Neuronal stem cell (in vitro differentiated cells): ENCODE measurements at regions not wholly inside any gene's neighbourhood (a gene's known extent, or its start where the extent isn't known, plus 50 kb on each side); places are given as distances from the start of the nearest gene placed in this dataset.

ENCODE experiments used
- DNase-seq: peaks from one replicate; pipeline ENCODE4 v3.0.0-alpha.2; 2013; ENCODE audit warnings: low spot score
- H2AFZ ChIP-seq: one replicate; pipeline ENCODE4 v1.6.1; 2013; ENCODE audit warnings: mild to moderate bottlenecking, low read length, inconsistent platforms
- H2AK5ac ChIP-seq: 2 replicates; pipeline ENCODE4 v1.6.1; 2013; ENCODE audit warnings: low read depth, mild to moderate bottlenecking, inconsistent platforms, low read length, moderate library complexity, mixed read lengths
- H2BK120ac ChIP-seq: 2 replicates; pipeline ENCODE4 v1.6.1; 2013; ENCODE audit warnings: low read depth, mild to moderate bottlenecking, inconsistent platforms, low read length, moderate library complexity, mixed read lengths
- H2BK12ac ChIP-seq: one replicate; pipeline ENCODE4 v1.6.1; 2013; ENCODE audit warnings: low read length, inconsistent platforms
- H2BK15ac ChIP-seq: 2 replicates; pipeline ENCODE4 v1.6.1; 2013; ENCODE audit warnings: mild to moderate bottlenecking, low read length, inconsistent platforms, mixed read lengths
- H2BK5ac ChIP-seq: one replicate; pipeline ENCODE4 v1.6.1; 2013; ENCODE audit warnings: inconsistent platforms, mild to moderate bottlenecking, low read length, moderate library complexity
- H3K14ac ChIP-seq: one replicate; pipeline ENCODE4 v1.6.1; 2013; ENCODE audit warnings: low read length, inconsistent platforms
- H3K18ac ChIP-seq: 2 replicates; pipeline ENCODE4 v1.6.1; 2013; ENCODE audit warnings: low read length, inconsistent platforms
- H3K23ac ChIP-seq: 2 replicates; pipeline ENCODE4 v1.6.1; 2013; ENCODE audit warnings: low read depth, mild to moderate bottlenecking, mixed read lengths, low read length, inconsistent platforms; ENCODE audit not compliant: poor library complexity
- H3K27ac ChIP-seq: replicated peaks from 3 replicates; pipeline ENCODE4 v1.5.1; 2013; ENCODE audit warnings: low read length, inconsistent platforms
- H3K27me3 ChIP-seq, 3 experiments: 2 replicates each; pipeline ENCODE4 v1.6.1; 2013; ENCODE audit warnings: low read length in 3 of 3, mild to moderate bottlenecking in 2 of 3, inconsistent platforms in 1 of 3, low read depth in 1 of 3, mixed read lengths in 1 of 3, moderate library complexity in 1 of 3; ENCODE audit not compliant: control insufficient read depth in 3 of 3, insufficient read depth in 3 of 3
- H3K36me3 ChIP-seq, 2 donors: replicated peaks in 1 of 2; 2 replicates each; pipeline ENCODE4 v1.6.1; 2013; ENCODE audit warnings: low read length in 2 of 2; ENCODE audit not compliant: control insufficient read depth in 2 of 2, insufficient read depth in 2 of 2
- H3K4ac ChIP-seq: 2 replicates; pipeline ENCODE4 v1.6.1; 2013; ENCODE audit warnings: inconsistent platforms, mild to moderate bottlenecking, low read length, moderate library complexity
- H3K4me1 ChIP-seq, 2 donors: 1 replicate in 1 of 2; 2 replicates in 1 of 2; pipeline ENCODE4 v1.6.1; 2013; ENCODE audit warnings: low read length in 2 of 2, low read depth in 1 of 2; ENCODE audit not compliant: control insufficient read depth in 2 of 2, insufficient read depth in 1 of 2
- H3K4me2 ChIP-seq: one replicate; pipeline ENCODE4 v1.6.1; 2013; ENCODE audit warnings: mild to moderate bottlenecking, low read length, inconsistent platforms; ENCODE audit not compliant: insufficient read depth, poor library complexity, severe bottlenecking
- H3K4me3 ChIP-seq, 2 donors: 2 replicates each; pipeline ENCODE4 v1.5.1; 2013; ENCODE audit warnings: low read length in 2 of 2, mild to moderate bottlenecking in 2 of 2, inconsistent platforms in 1 of 2, moderate library complexity in 1 of 2
- H3K79me1 ChIP-seq: one replicate; pipeline ENCODE4 v1.6.1; 2013; ENCODE audit warnings: low read depth, mild to moderate bottlenecking, inconsistent platforms, low read length, moderate library complexity
- H3K9ac ChIP-seq: one replicate; pipeline ENCODE4 v1.6.1; 2013; ENCODE audit warnings: mild to moderate bottlenecking, low read depth, low read length, inconsistent platforms; ENCODE audit not compliant: poor library complexity
- H3K9me3 ChIP-seq, 2 donors: replicated peaks in 1 of 2; 2 replicates each; pipeline versions ENCODE3 to v1.6.1; 2013; ENCODE audit warnings: low read length in 2 of 2, mild to moderate bottlenecking in 2 of 2, inconsistent platforms in 1 of 2, low read depth in 1 of 2, mixed read lengths in 1 of 2, moderate library complexity in 1 of 2; ENCODE audit not compliant: control insufficient read depth in 2 of 2, insufficient read depth in 1 of 2
- H4K8ac ChIP-seq: one replicate; pipeline ENCODE4 v1.6.1; 2013; ENCODE audit warnings: low read depth, mild to moderate bottlenecking, inconsistent platforms, low read length, moderate library complexity
- H4K91ac ChIP-seq: one replicate; pipeline ENCODE4 v1.6.1; 2013; ENCODE audit warnings: low read length, low read depth, mild to moderate bottlenecking, inconsistent platforms; ENCODE audit not compliant: poor library complexity
- WGBS, 2 donors: extraction: QIAGEN DNeasy Blood & Tissue Kit; methylation state at CpG; one replicate each; pipeline ENCODE4 v1.1.7; 2013; ENCODE audit warnings: missing lambda C conversion rate in 2 of 2, mixed read lengths in 1 of 2; ENCODE audit not compliant: insufficient read length in 2 of 2, insufficient replicate concordance in 1 of 2; ENCODE audit errors: extremely low coverage in 2 of 2; 5-methylcytosine and 5-hydroxymethylcytosine counted together

DNA sequence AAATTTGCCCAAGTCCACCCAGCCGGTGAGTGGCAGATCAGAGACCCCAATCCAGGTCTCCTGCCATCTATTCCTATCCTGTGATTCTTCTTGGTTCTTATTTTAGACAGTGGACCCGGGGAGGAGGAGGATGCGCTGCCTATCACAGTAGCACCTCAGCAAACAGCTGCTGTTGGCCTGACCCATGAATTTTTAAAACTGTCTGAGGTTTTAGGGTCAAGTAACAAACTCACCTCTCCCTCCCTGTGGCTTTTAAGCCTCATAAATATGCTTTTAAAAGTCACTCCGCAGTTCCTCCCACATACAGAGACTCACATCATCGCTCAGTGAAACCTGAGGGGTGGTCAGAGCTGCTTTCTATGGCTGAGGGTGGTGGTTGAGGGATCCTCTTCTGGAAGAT lies 128.6 kb downstream of the NAV1 start:
- Histone ChIP-seq H4K91ac (no peak overlapping the region), H2BK120ac (no peak overlapping the region), H2BK12ac (no peak overlapping the region), H3K4ac (no peak overlapping the region), H4K8ac (no peak overlapping the region), H3K18ac (no peak overlapping the region), H3K27ac (no peak overlapping the region), H2AK5ac (no peak overlapping the region), H3K4me2 (no peak overlapping the region), H3K4me3 (no peak overlapping the region), H3K9ac (no peak overlapping the region), H3K36me3 (no peaks in the 10 kb centered on the region), H3K9me3 (no peaks in the 10 kb centered on the region), H2BK5ac (no peak overlapping the region), H3K14ac (no peak overlapping the region), H3K27me3 (no peaks in the 10 kb centered on the region), H2BK15ac (no peak overlapping the region), H3K23ac (no peak overlapping the region), H2AFZ (no peak overlapping the region), H3K4me1 (peaks cover 4 to 6% of the 10 kb centered on the region in 2 donors), H3K79me1 (no peaks in the 10 kb centered on the region)
- no peak for DNase-seq
- no CpG with 5 or more reads among the region's 5 CpGs for WGBS, 2 donors

DNA sequence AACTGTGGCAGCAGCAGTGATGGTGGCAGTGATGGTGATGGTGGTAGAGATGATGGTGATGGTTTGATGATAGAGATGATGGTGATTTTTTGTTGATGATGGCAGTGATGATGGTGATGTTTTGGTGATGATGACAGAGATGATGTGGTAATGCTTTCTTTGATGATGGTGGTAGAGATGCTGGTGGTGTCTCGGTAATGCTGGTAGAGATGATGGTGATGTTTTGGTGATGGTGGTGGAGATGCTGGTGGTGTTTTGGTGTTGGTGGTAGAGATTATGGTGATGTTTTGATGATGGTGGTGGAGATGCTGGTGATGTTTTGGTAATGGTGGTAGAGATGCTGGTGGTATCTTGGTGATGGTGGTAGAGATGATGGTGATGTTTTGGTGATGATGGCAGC lies 131.6 kb downstream of the NAV1 start:
- H3K4me3 ChIP-seq: peak overlapping the region in 1 of 2 donors; percentile 40
- DNase-seq: no peak

DNA sequence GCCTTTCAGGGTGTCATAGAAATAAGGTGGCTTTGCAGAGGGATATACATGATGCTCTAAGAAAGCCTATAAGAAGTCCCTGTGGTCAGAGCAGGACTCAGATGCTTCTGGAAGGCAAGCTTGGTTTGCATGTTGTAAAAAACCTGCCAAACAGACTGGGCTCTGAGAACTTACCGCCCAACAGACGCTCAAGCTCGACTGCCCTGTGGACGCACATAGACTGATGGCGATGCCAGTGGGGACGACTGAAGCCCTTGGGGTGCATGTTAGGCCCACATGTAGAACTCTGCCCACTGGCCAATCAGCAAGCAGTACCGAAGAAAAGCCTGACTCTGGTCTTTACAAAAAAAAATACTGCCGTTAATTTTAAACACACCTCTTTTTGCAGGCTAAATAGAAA lies 133.8 kb downstream of the NAV1 start:
- Histone ChIP-seq H3K79me1 (no peaks in the 10 kb centered on the region), H3K4ac (no peak overlapping the region), H2AK5ac (no peak overlapping the region), H2BK15ac (no peak overlapping the region), H3K4me3 (no peak overlapping the region), H3K4me1 (peaks cover 8 to 25% of the 10 kb centered on the region in 2 donors), H2BK120ac (no peak overlapping the region), H4K8ac (no peak overlapping the region), H3K9ac (no peak overlapping the region), H2BK5ac (no peak overlapping the region), H3K27ac (no peak overlapping the region), H3K23ac (no peak overlapping the region), H2AFZ (no peak overlapping the region), H4K91ac (no peak overlapping the region), H3K18ac (no peak overlapping the region), H3K36me3 (no peaks in the 10 kb centered on the region), H2BK12ac (no peak overlapping the region), H3K27me3 (no peaks in the 10 kb centered on the region), H3K14ac (no peak overlapping the region), H3K9me3 (no peaks in the 10 kb centered on the region), H3K4me2 (no peak overlapping the region)
- DNase-seq: no peak
- WGBS, 2 donors: no CpG with 5 or more reads among the region's 8 CpGs

More for the DNA sequence above, 131.6 kb downstream of the NAV1 start:
- Histone ChIP-seq H2BK12ac (no peak overlapping the region), H3K4ac (no peak overlapping the region), H3K4me2 (no peak overlapping the region), H3K23ac (no peak overlapping the region), H3K79me1 (no peaks in the 10 kb centered on the region), H3K27ac (no peak overlapping the region), H3K18ac (no peak overlapping the region), H2AK5ac (no peak overlapping the region), H2AFZ (no peak overlapping the region), H2BK120ac (no peak overlapping the region), H3K14ac (no peak overlapping the region), H3K9ac (peak overlapping the region; percentile 9), H4K8ac (no peak overlapping the region), H3K36me3 (no peaks in the 10 kb centered on the region), H3K9me3 (no peaks in the 10 kb centered on the region), H3K4me1 (peaks cover 0 to 15% of the 10 kb centered on the region in 2 donors), H4K91ac (no peak overlapping the region), H2BK15ac (no peak overlapping the region), H3K27me3 (no peaks in the 10 kb centered on the region), H2BK5ac (no peak overlapping the region)
- no CpG with 5 or more reads among the region's 1 CpG for WGBS, 2 donors

DNA sequence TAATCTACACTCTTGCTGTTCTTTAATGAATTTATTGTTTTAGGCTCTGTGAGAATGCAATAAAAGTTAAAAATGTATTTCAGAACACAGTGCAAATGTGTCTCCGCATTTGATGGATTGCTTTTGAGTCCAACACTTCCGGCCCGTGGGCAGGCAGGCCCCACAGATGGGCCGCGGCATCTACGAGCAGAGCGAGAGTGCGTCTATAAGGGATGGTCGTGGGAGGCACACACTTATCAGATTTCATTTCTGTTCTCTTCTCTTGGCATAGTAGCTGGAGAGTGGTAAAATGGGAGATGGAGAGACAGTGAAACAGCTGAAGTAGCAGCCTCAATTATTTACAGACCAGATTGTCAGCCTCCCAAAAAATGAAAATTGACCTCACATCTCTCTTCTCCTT lies 134.2 kb downstream of the NAV1 start:
- H2BK5ac ChIP-seq: no peak overlapping the region
- no peak overlapping the region for H3K18ac ChIP-seq
- no peak overlapping the region for H3K4me3 ChIP-seq
- no peaks in the 10 kb centered on the region for H3K9me3 ChIP-seq
- no peak overlapping the region for H3K4me2 ChIP-seq
- no peak overlapping the region for H2AK5ac ChIP-seq
- H2AFZ ChIP-seq: no peak overlapping the region
- no CpG with 5 or more reads among the region's 9 CpGs for WGBS, 2 donors
- H4K91ac ChIP-seq: no peak overlapping the region
- no peaks in the 10 kb centered on the region for H3K27me3 ChIP-seq
- no peak overlapping the region for H3K27ac ChIP-seq
- no peaks in the 10 kb centered on the region for H3K79me1 ChIP-seq
- H3K36me3 ChIP-seq: no peaks in the 10 kb centered on the region
- no peak overlapping the region for H3K14ac ChIP-seq
- no peak overlapping the region for H4K8ac ChIP-seq
- no peak overlapping the region for H3K9ac ChIP-seq
- H3K4me1 ChIP-seq: peaks cover 8 to 25% of the 10 kb centered on the region in 2 donors
- no peak overlapping the region for H2BK15ac ChIP-seq
- no peak overlapping the region for H2BK12ac ChIP-seq
- H3K23ac ChIP-seq: no peak overlapping the region
- H2BK120ac ChIP-seq: no peak overlapping the region
- no peak overlapping the region for H3K4ac ChIP-seq
- DNase-seq: no peak
